B cell (primary cell): ENCODE measurements at regions not wholly inside any gene's neighbourhood (a gene's known extent, or its start where the extent isn't known, plus 50 kb on each side); places are given as distances from the start of the nearest gene placed in this dataset.

Source experiments
- ATAC-seq: fragments of 200-7000 bp; cut with Tn5 transposase; one replicate; pipeline ENCODE4 v1.10.0; 2021; ENCODE audit warnings: low read depth, mild to moderate bottlenecking, moderate number of reproducible peaks, moderate library complexity
- CTCF ChIA-PET: fragments of 350-600 bp; sonication (Branson Sonifier 250); formaldehyde crosslinking; loops from one replicate; lab custom pipeline; 2021; ENCODE audit warnings: antibody characterized with exemption, inconsistent platforms; lab: Charles Lee
- POLR2A ChIA-PET: fragments of 350-600 bp; sonication (Branson Sonifier 250); formaldehyde crosslinking; loops from one replicate; lab custom pipeline; 2021; ENCODE audit warnings: antibody characterized with exemption; lab: Charles Lee
- DNase-seq: peaks from one replicate; pipeline ENCODE4 v3.0.0; 2013
- H2AFZ ChIP-seq: 2 replicates; pipeline ENCODE4 v1.6.1; 2012; ENCODE audit warnings: mild to moderate bottlenecking, low read depth, low read length; ENCODE audit not compliant: insufficient read depth, poor library complexity, severe bottlenecking
- H3K27ac ChIP-seq, 2 donors: 1 replicate in 1 of 2; 2 replicates in 1 of 2; pipeline ENCODE4 v1.5.1; 2012 to 2013; ENCODE audit warnings: low read length in 2 of 2, mild to moderate bottlenecking in 2 of 2, moderate library complexity in 1 of 2
- H3K27me3 ChIP-seq, 4 experiments: fragments of 200-600 bp in 1 of 4; sonication (generic) in 1 of 4; replicated peaks in 1 of 4; 1 replicate in 2 of 4; 2 replicates in 2 of 4; pipeline versions ENCODE4 v1.6.1 to v1.7.0; 2013 to 2016; ENCODE audit warnings: low read length in 3 of 4, mild to moderate bottlenecking in 2 of 4, mixed read lengths in 1 of 4, moderate library complexity in 1 of 4; ENCODE audit not compliant: insufficient read depth in 4 of 4, control insufficient read depth in 3 of 4; ENCODE audit errors: control extremely low read depth in 1 of 4
- H3K36me3 ChIP-seq, 2 experiments: replicated peaks in 1 of 2; 1 replicate in 1 of 2; 2 replicates in 1 of 2; pipeline versions ENCODE4 v1.6.1 to v1.7.1; 2013; ENCODE audit warnings: low read length in 1 of 2; ENCODE audit not compliant: insufficient read depth in 2 of 2, control insufficient read depth in 1 of 2; ENCODE audit errors: control extremely low read depth in 1 of 2, extremely low read depth in 1 of 2
- H3K4me1 ChIP-seq, 2 donors: fragments of 200-600 bp in 1 of 2; sonication (generic) in 1 of 2; 1 replicate in 1 of 2; 2 replicates in 1 of 2; pipeline versions ENCODE4 v1.5.1 to v1.6.1; 2013 to 2017; ENCODE audit warnings: low read length in 2 of 2; ENCODE audit not compliant: control insufficient read depth in 2 of 2, insufficient read depth in 2 of 2
- H3K4me2 ChIP-seq: replicated peaks from 2 replicates; pipeline ENCODE3; 2012; ENCODE audit warnings: mild to moderate bottlenecking, low read depth, low read length; ENCODE audit not compliant: poor library complexity, severe bottlenecking
- H3K4me3 ChIP-seq, 5 experiments: fragments of 200-600 bp in 1 of 5; sonication (generic) in 1 of 5; 1 replicate in 3 of 5; 2 replicates in 2 of 5; pipeline versions ENCODE4 v1.5.1 to v1.7.0; 2011 to 2016; ENCODE audit warnings: low read length in 4 of 5, mild to moderate bottlenecking in 4 of 5, low read depth in 2 of 5, control low read depth in 1 of 5, moderate library complexity in 1 of 5; ENCODE audit not compliant: insufficient read depth in 1 of 5; ENCODE audit errors: control extremely low read depth in 1 of 5, extremely low read depth in 1 of 5
- H3K79me2 ChIP-seq: fragments of 200-600 bp; sonication (generic); one replicate; pipeline ENCODE4 v1.6.0; 2016; ENCODE audit warnings: low read length; ENCODE audit not compliant: control insufficient read depth, insufficient read depth
- H3K9ac ChIP-seq: fragments of 200-600 bp; sonication (generic); 2 replicates; pipeline ENCODE4 v1.6.1; 2017; ENCODE audit warnings: mild to moderate bottlenecking, low read length, moderate library complexity
- H3K9me3 ChIP-seq, 3 donors: one replicate each; pipeline versions ENCODE4 v1.6.1 to v1.7.1; 2013; ENCODE audit warnings: low read length in 2 of 3; ENCODE audit not compliant: control insufficient read depth in 2 of 3, insufficient read depth in 1 of 3; ENCODE audit errors: control extremely low read depth in 1 of 3
- H4K20me1 ChIP-seq: 2 replicates; pipeline ENCODE4 v1.6.0; 2012; ENCODE audit warnings: mild to moderate bottlenecking, low read length; ENCODE audit not compliant: insufficient read depth, control insufficient read depth, poor library complexity, severe bottlenecking
- H3K27ac Mint-ChIP-seq: one replicate; pipeline ENCODE4 v1.8.0; 2021; ENCODE audit warnings: mixed read lengths
- H3K27me3 Mint-ChIP-seq: one replicate; pipeline ENCODE4 v1.8.0; 2021; ENCODE audit warnings: mixed read lengths
- H3K4me1 Mint-ChIP-seq: one replicate; pipeline ENCODE4 v1.8.0; 2021; ENCODE audit warnings: mixed read lengths
- H3K4me3 Mint-ChIP-seq: one replicate; pipeline ENCODE4 v1.8.0; 2021; ENCODE audit warnings: mixed read lengths
- H3K9me3 Mint-ChIP-seq: one replicate; pipeline ENCODE4 v1.8.0; 2022; ENCODE audit warnings: mixed read lengths; ENCODE audit not compliant: insufficient read depth
- CTCF ChIP-seq: fragments of 200-600 bp; IDR thresholded peaks from one replicate; pipeline ENCODE4 v1.8.0; 2022; ENCODE audit warnings: antibody characterized with exemption, mild to moderate bottlenecking
- EZH2 ChIP-seq: IDR thresholded peaks from 2 replicates; pipeline ENCODE4 v1.6.1; 2012; ENCODE audit warnings: borderline replicate concordance, low read depth, mild to moderate bottlenecking, moderate library complexity, low read length; ENCODE audit not compliant: insufficient read depth, poor library complexity, severe bottlenecking
- WGBS: methylation state at CpG from one replicate; pipeline ENCODE4 v1.1.5; 2013; ENCODE audit warnings: missing lambda C conversion rate; ENCODE audit not compliant: insufficient coverage; 5-methylcytosine and 5-hydroxymethylcytosine counted together
- intact Hi-C: fragments of 100-400 bp; cut with micrococcal nuclease; formaldehyde crosslinking; loops from one replicate; pipeline ENCODE4 v1.10.0; 2022

DNA sequence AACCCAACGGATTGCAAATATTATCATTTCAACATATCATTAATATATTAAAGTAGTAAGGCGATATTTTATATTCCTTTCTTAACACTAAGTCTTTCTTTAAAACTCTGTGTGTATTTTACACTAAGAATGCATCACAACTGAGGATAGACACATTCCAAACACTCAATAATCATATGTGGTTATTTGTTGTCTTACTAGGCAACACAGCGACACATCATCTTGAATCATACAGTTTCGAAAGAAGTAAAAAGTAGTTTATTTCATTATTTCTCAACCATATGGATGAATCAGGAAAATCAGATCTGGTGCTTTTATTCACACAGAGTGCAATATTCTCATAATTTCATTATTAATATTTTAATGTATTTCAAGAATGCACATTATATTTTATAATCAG lies 662.4 kb downstream of the EPHA7 start:
- Mint-ChIP-seq H3K4me1 (no peaks in the 10 kb centered on the region), H3K9me3 (peaks cover 11% of the 10 kb centered on the region), H3K27me3 (no peaks in the 10 kb centered on the region), H3K4me3 (no peak overlapping the region), H3K27ac (no peak overlapping the region)
- H3K79me2 ChIP-seq, result no peaks in the 10 kb centered on the region
- no peak overlapping the region for H2AFZ ChIP-seq
- peaks cover 0 to 11% (median 10%) of the 10 kb centered on the region in 3 donors for H3K9me3 ChIP-seq
- no peak overlapping the region for H3K27ac ChIP-seq
- POLR2A ChIA-PET, result no interaction called here
- H3K9ac ChIP-seq, result no peak overlapping the region
- no peak overlapping the region for H3K4me2 ChIP-seq
- H3K36me3 ChIP-seq, result no peaks in the 10 kb centered on the region
- no CpG with 5 or more reads among the region's 4 CpGs for WGBS
- DNase-seq, result no peak
- H3K4me3 ChIP-seq, result no peak overlapping the region
- CTCF ChIA-PET, result no interaction called here
- intact Hi-C loops, result no loop called here
- H3K27me3 ChIP-seq, result no peaks in the 10 kb centered on the region
- no peak for ATAC-seq
- no peaks in the 10 kb centered on the region for H3K4me1 ChIP-seq
- no peaks in the 10 kb centered on the region for H4K20me1 ChIP-seq
- TF ChIP-seq CTCF (no peak), EZH2 (no peak)

DNA sequence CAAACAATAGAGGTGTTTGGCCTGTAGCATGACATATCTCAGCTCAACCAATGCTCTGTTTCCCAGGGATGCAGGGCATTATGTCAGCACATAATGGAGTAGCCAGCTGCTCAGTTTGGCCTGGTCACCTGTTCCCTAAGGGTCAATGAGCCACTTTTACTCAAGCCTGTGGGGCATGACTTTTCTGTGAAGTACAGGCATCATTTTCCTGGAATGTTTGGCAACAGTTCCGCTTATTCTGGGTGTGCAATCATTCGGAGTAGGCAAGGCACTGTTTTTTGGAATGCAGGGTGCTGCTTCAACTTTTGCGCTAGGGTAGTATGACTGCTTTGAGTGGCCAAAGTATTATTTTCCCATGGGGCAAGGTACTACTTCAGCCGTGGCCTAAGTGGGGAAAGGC lies 665.4 kb downstream of the EPHA7 start:
- intact Hi-C loops, result no loop called here

More for the DNA sequence above, 665.4 kb downstream of the EPHA7 start:
- Histone ChIP-seq H3K4me3 (no peak overlapping the region), H3K9me3 (peaks cover 0 to 11% (median 10%) of the 10 kb centered on the region in 3 donors), H4K20me1 (no peaks in the 10 kb centered on the region), H3K9ac (no peak overlapping the region), H3K36me3 (no peaks in the 10 kb centered on the region), H3K79me2 (no peaks in the 10 kb centered on the region), H3K4me2 (no peak overlapping the region), H3K27ac (no peak overlapping the region), H3K4me1 (no peaks in the 10 kb centered on the region), H2AFZ (no peak overlapping the region), H3K27me3 (no peaks in the 10 kb centered on the region)
- ATAC-seq (no peak), DNase-seq (no peak)
- WGBS, result 98% methylated on average over 4 of the region's 4 CpGs
- no peak overlapping the region for H3K4me3 Mint-ChIP-seq
- ChIA-PET POLR2A (no interaction called here), CTCF (no interaction called here)
- H3K4me1 Mint-ChIP-seq, result no peaks in the 10 kb centered on the region
- H3K9me3 Mint-ChIP-seq, result peaks cover 12% of the 10 kb centered on the region
- H3K27ac Mint-ChIP-seq, result no peak overlapping the region
- no peak for TF ChIP-seq EZH2
- no peak for TF ChIP-seq CTCF
- H3K27me3 Mint-ChIP-seq, result no peaks in the 10 kb centered on the region
